IMR-90 (cell line): ENCODE measurements at regions not wholly inside any gene's neighbourhood (a gene's known extent, or its start where the extent isn't known, plus 50 kb on each side); places are given as distances from the start of the nearest gene placed in this dataset.
A peak's percentile ranks its signal among the peaks of the same experiment; 100 is the strongest.

ENCODE experiments used
- ATAC-seq: fragments of 200-7000 bp; cut with Tn5 transposase; 2 replicates; pipeline ENCODE4 v1.9.1; 2020; ENCODE audit warnings: low read depth, mild to moderate bottlenecking, moderate library complexity
- BruUV-seq: library from RNA; stranded (reverse); fragments of 400-500 nt; replicated peaks from 2 replicates; lab custom pipeline; 2021; lab: Mats Ljungman, UMichigan
- CTCF ChIA-PET: fragments of 300-600 bp; formaldehyde crosslinking; extraction: SDS; loops from one replicate; lab custom pipeline; 2021; ENCODE audit warnings: antibody characterized with exemption; lab: Yijun Ruan, JAX
- POLR2A ChIA-PET: fragments of 300-600 bp; sonication (Branson Sonifier 250); formaldehyde crosslinking; loops from one replicate; lab custom pipeline; 2022; ENCODE audit warnings: antibody characterized with exemption; ENCODE audit not compliant: unreplicated experiment; lab: Charles Lee
- DNase-seq: peaks from one replicate; pipeline ENCODE4 v3.0.0; 2013
- H2AFZ ChIP-seq: replicated peaks from 2 replicates; pipeline ENCODE3; 2013; ENCODE audit warnings: low read length, mild to moderate bottlenecking; ENCODE audit not compliant: poor library complexity
- H2AK5ac ChIP-seq: 2 replicates; pipeline ENCODE4 v1.6.1; 2013; ENCODE audit warnings: low read depth, low read length, inconsistent platforms
- H2AK9ac ChIP-seq: replicated peaks from 2 replicates; pipeline ENCODE3; 2013; ENCODE audit warnings: mild to moderate bottlenecking, low read depth, low read length, moderate library complexity; ENCODE audit not compliant: poor library complexity
- H2BK120ac ChIP-seq: 2 replicates; pipeline ENCODE4 v1.6.1; 2013; ENCODE audit warnings: low read depth, low read length, inconsistent platforms
- H2BK15ac ChIP-seq: 3 replicates; pipeline ENCODE4 v1.6.1; 2013; ENCODE audit warnings: low read depth, low read length, inconsistent platforms
- H2BK20ac ChIP-seq: 2 replicates; pipeline ENCODE4 v1.6.1; 2013; ENCODE audit warnings: low read depth, mild to moderate bottlenecking, inconsistent platforms, low read length, moderate library complexity
- H2BK5ac ChIP-seq: 2 replicates; pipeline ENCODE4 v1.6.1; 2013; ENCODE audit warnings: mild to moderate bottlenecking, low read depth, low read length, inconsistent platforms; ENCODE audit not compliant: poor library complexity, severe bottlenecking
- H3K14ac ChIP-seq: replicated peaks from 2 replicates; pipeline ENCODE4 v1.6.1; 2013; ENCODE audit warnings: low read depth, low read length, inconsistent platforms
- H3K18ac ChIP-seq: 2 replicates; pipeline ENCODE4 v1.6.1; 2013; ENCODE audit warnings: low read depth, low read length, control low read depth
- H3K23ac ChIP-seq: 2 replicates; pipeline ENCODE4 v1.6.1; 2013; ENCODE audit warnings: low read depth, low read length, inconsistent platforms
- H3K27ac ChIP-seq: 2 replicates; pipeline ENCODE4 v1.5.1; 2013; ENCODE audit warnings: mild to moderate bottlenecking, control low read depth, low read length; ENCODE audit not compliant: insufficient read depth
- H3K27me3 ChIP-seq: 2 replicates; pipeline ENCODE4 v1.6.1; 2013; ENCODE audit warnings: low read length; ENCODE audit not compliant: control insufficient read depth, insufficient read depth
- H3K36me3 ChIP-seq: 2 replicates; pipeline ENCODE4 v1.6.1; 2013; ENCODE audit warnings: low read length, mixed read lengths; ENCODE audit not compliant: control insufficient read depth, insufficient read depth
- H3K4ac ChIP-seq: 2 replicates; pipeline ENCODE4 v1.6.1; 2013; ENCODE audit warnings: low read depth, low read length, inconsistent platforms
- H3K4me1 ChIP-seq: 2 replicates; pipeline ENCODE4 v1.6.1; 2013; ENCODE audit warnings: low read length, mixed read lengths; ENCODE audit not compliant: control insufficient read depth, insufficient read depth
- H3K4me2 ChIP-seq: 2 replicates; pipeline ENCODE4 v1.6.1; 2013; ENCODE audit warnings: low read depth, mild to moderate bottlenecking, control low read depth, low read length, moderate library complexity
- H3K4me3 ChIP-seq: 2 replicates; pipeline ENCODE4 v1.5.1; 2013; ENCODE audit warnings: low read depth, mild to moderate bottlenecking, control low read depth, low read length, moderate library complexity; ENCODE audit not compliant: insufficient read depth
- H3K56ac ChIP-seq: 2 replicates; pipeline ENCODE4 v1.6.1; 2013; ENCODE audit warnings: low read length, inconsistent platforms; ENCODE audit not compliant: insufficient read depth; ENCODE audit errors: extremely low read depth
- H3K79me1 ChIP-seq, 2 experiments: 2 replicates each; pipeline ENCODE4 v1.6.1; 2013; ENCODE audit warnings: low read length in 2 of 2, inconsistent platforms in 1 of 2, low read depth in 1 of 2
- H3K9ac ChIP-seq: 2 replicates; pipeline ENCODE4 v1.6.1; 2013; ENCODE audit warnings: low read depth, low read length, control low read depth
- H3K9me1 ChIP-seq: 2 replicates; pipeline ENCODE4 v1.6.1; 2013; ENCODE audit warnings: low read length, inconsistent platforms; ENCODE audit not compliant: insufficient read depth
- H3K9me3 ChIP-seq: 2 replicates; pipeline ENCODE4 v1.6.1; 2013; ENCODE audit warnings: low read length; ENCODE audit not compliant: control insufficient read depth, insufficient read depth
- H4K20me1 ChIP-seq: 2 replicates; pipeline ENCODE4 v1.6.1; 2013; ENCODE audit warnings: low read length, inconsistent platforms; ENCODE audit not compliant: insufficient read depth
- H4K5ac ChIP-seq: 2 replicates; pipeline ENCODE4 v1.6.1; 2013; ENCODE audit warnings: mild to moderate bottlenecking, low read depth, low read length, control low read depth
- H4K8ac ChIP-seq, 2 experiments: 2 replicates each; pipeline ENCODE4 v1.6.1; 2013; ENCODE audit warnings: low read depth in 2 of 2, low read length in 2 of 2, control low read depth in 1 of 2, inconsistent platforms in 1 of 2
- H4K91ac ChIP-seq: 2 replicates; pipeline ENCODE4 v1.6.1; 2013; ENCODE audit warnings: low read depth, low read length, inconsistent platforms; ENCODE audit not compliant: insufficient read depth
- BHLHE40 ChIP-seq: fragments of 150-350 bp; IDR thresholded peaks from 2 replicates; pipeline ENCODE4 v1.6.1; 2016; ENCODE audit warnings: mild to moderate bottlenecking, low read depth, low read length
- CEBPB ChIP-seq: IDR thresholded peaks from 2 replicates; pipeline ENCODE4 v1.6.1; 2012; ENCODE audit warnings: low read depth, low read length, improper control_type of control experiment
- CHD1 ChIP-seq: IDR thresholded peaks from 2 replicates; pipeline ENCODE4 v1.6.1; 2012; ENCODE audit warnings: low read depth, low read length, improper control_type of control experiment
- FOS ChIP-seq: fragments of 150-350 bp; IDR thresholded peaks from 2 replicates; pipeline ENCODE4 v1.6.1; 2016; ENCODE audit warnings: low read depth, low read length
- MAFK ChIP-seq: IDR thresholded peaks from 2 replicates; pipeline ENCODE4 v1.6.1; 2012; ENCODE audit warnings: low read depth, low read length, improper control_type of control experiment
- MXI1 ChIP-seq: IDR thresholded peaks from 2 replicates; pipeline ENCODE4 v1.6.1; 2012; ENCODE audit warnings: low read depth, mild to moderate bottlenecking, low read length, moderate library complexity, borderline replicate concordance
- NFE2L2 ChIP-seq: fragments of 150-350 bp; IDR thresholded peaks from 2 replicates; pipeline ENCODE4 v1.6.1; 2016; ENCODE audit warnings: low read depth, mild to moderate bottlenecking, low read length
- POLR2A ChIP-seq: IDR thresholded peaks from 2 replicates; pipeline ENCODE4 v1.6.1; 2012; ENCODE audit warnings: mild to moderate bottlenecking, low read depth, low read length
- RAD21 ChIP-seq: IDR thresholded peaks from 2 replicates; pipeline ENCODE4 v1.6.1; 2012; ENCODE audit warnings: low read length, improper control_type of control experiment
- RCOR1 ChIP-seq: IDR thresholded peaks from 2 replicates; pipeline ENCODE4 v1.6.1; 2012; ENCODE audit warnings: mild to moderate bottlenecking, low read length, improper control_type of control experiment; ENCODE audit not compliant: insufficient replicate concordance
- RFX5 ChIP-seq: IDR thresholded peaks from 2 replicates; pipeline ENCODE4 v1.8.0; 2012; ENCODE audit warnings: low read depth, mild to moderate bottlenecking, low read length, moderate library complexity
- SMC3 ChIP-seq: fragments of 150-350 bp; IDR thresholded peaks from 2 replicates; pipeline ENCODE4 v1.6.1; 2016; ENCODE audit warnings: low read depth, mild to moderate bottlenecking, antibody characterized with exemption, low read length, moderate library complexity
- WGBS, 2 experiments: methylation state at CpG; one replicate each; pipeline versions ENCODE4 v1.1.5 to v1.1.7; 2013; ENCODE audit warnings: missing lambda C conversion rate in 2 of 2; ENCODE audit not compliant: insufficient read length in 1 of 2; ENCODE audit errors: extremely low coverage in 2 of 2; 5-methylcytosine and 5-hydroxymethylcytosine counted together
- dilution Hi-C: fragments of 300-500 bp; cut with HindIII; formaldehyde crosslinking; loops from one replicate; pipeline ENCODE4 v1.14.3; 2018; ENCODE audit warnings: low sequenced_read_pairs; ENCODE audit not compliant: unreplicated experiment
- in situ Hi-C: fragments of 300-500 bp; cut with MboI; formaldehyde crosslinking; loops from 3 replicates; pipeline ENCODE4 v1.14.3; 2019; ENCODE audit warnings: low sequenced_read_pairs, inconsistent platforms, mixed read lengths
- intact Hi-C: fragments of 100-400 bp; cut with micrococcal nuclease; formaldehyde crosslinking; loops from 2 replicates; pipeline ENCODE4 v1.10.0; 2022
- TF ChIP-seq, protein P1 (sequence below): conservative IDR thresholded peaks from 2 replicates; pipeline ENCODE4 v1.5.1; 2012; ENCODE audit warnings: mild to moderate bottlenecking, low read depth, low read length, improper control_type of control experiment
- TF ChIP-seq, protein P2 (sequence below): fragments of 150-350 bp; IDR thresholded peaks from 2 replicates; pipeline ENCODE4 v1.6.1; 2017; ENCODE audit warnings: mild to moderate bottlenecking, antibody characterized with exemption, low read length, low read depth
- TF ChIP-seq, protein P3 (sequence below): fragments of 150-350 bp; IDR thresholded peaks from 2 replicates; pipeline ENCODE4 v1.6.1; 2016; ENCODE audit warnings: low read depth, mild to moderate bottlenecking, low read length, moderate library complexity, borderline replicate concordance

DNA sequence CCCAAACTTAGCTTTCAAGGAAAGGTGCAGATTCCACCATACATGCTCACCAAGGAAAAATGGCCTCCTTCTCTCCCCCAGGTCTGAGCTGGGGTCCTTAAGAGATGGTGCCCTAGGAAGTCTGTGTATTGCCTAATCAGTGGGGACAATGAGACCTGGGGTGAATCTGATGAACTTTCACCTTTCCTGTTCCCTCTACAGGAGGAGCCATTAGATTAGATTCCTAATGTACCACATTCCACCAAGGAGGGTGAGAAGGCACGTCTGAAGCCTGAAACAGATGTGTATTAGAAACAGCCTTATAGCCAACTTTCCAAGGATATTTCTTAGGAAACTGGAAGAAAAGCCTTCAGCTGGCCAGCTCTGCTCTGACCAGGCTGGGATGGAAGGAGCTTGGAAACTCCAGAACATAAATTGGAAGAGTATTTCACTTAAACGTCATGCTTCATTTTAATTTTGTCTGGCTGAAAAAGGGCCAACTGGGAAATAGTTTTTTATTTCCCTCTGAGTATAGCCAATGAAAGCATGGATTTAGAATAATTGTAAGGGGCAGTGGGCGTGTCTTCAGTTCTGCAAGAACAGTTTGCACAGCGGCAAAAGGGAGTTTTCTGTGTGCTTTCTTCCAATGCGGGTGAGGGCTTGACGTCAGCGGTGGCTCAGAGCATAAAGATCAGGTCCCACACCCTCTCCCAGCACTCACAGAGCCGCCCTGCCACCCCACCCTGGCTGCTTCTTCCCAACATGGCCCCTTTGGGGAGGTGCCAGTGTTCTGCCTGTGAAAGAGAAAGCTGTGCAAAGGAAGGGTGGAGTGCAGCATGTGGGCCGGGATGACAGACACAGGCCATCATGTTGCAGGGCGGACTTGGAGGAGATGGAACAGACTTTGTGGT lies 210.9 kb downstream of the ESM1 start:
- peak overlapping the region; percentile 71 for H2AFZ ChIP-seq
- BruUV-seq = no TSS peak
- peak overlapping the region; percentile 14; the same call in 1 of the 2 replicates for H2AK5ac ChIP-seq
- H3K27ac ChIP-seq = no peak overlapping the region
- no peak overlapping the region for H3K23ac ChIP-seq
- 0 out of 2 replicates have a peak overlapping the region, but pooled peaks have one; percentile 21 for H2BK20ac ChIP-seq
- 73% methylated on average over 3 of the region's 10 CpGs; no CpG with 5 or more reads in 1 of the 2 experiments for WGBS, 2 experiments
- H3K9me1 ChIP-seq = no peaks in the 10 kb centered on the region
- no peak overlapping the region for H3K18ac ChIP-seq
- in situ Hi-C loops (no loop called here), dilution Hi-C loops (no loop called here), intact Hi-C loops (no loop called here)
- no peak overlapping the region for H2AK9ac ChIP-seq
- 0 out of 2 replicates have a peak overlapping the region, but pooled peaks have one; percentile 1 for H4K91ac ChIP-seq
- ChIA-PET POLR2A (no interaction called here), CTCF (no interaction called here)
- H3K36me3 ChIP-seq = no peaks in the 10 kb centered on the region
- H3K9me3 ChIP-seq = no peaks in the 10 kb centered on the region
- H3K4ac ChIP-seq = no peak overlapping the region
- H2BK120ac ChIP-seq = no peak overlapping the region; the same call in 1 of the 2 replicates
- H4K20me1 ChIP-seq = no peaks in the 10 kb centered on the region
- no peak overlapping the region for H3K4me3 ChIP-seq
- no peak overlapping the region for H3K56ac ChIP-seq
- no peak overlapping the region for H3K4me2 ChIP-seq
- H2BK15ac ChIP-seq = 0 out of 3 replicates have a peak overlapping the region, but pooled peaks have one; percentile 36
- peaks cover 5% of the 10 kb centered on the region for H3K4me1 ChIP-seq
- no peak overlapping the region for H4K8ac ChIP-seq
- no peak overlapping the region for H4K5ac ChIP-seq
- DNase-seq (no peak), ATAC-seq (no peak)
- no peak overlapping the region for H3K14ac ChIP-seq
- H2BK5ac ChIP-seq = no peak overlapping the region
- no peaks in the 10 kb centered on the region for H3K27me3 ChIP-seq
- no peak overlapping the region for H3K9ac ChIP-seq
- no peaks in the 10 kb centered on the region for H3K79me1 ChIP-seq
- TF ChIP-seq, protein P1, sequence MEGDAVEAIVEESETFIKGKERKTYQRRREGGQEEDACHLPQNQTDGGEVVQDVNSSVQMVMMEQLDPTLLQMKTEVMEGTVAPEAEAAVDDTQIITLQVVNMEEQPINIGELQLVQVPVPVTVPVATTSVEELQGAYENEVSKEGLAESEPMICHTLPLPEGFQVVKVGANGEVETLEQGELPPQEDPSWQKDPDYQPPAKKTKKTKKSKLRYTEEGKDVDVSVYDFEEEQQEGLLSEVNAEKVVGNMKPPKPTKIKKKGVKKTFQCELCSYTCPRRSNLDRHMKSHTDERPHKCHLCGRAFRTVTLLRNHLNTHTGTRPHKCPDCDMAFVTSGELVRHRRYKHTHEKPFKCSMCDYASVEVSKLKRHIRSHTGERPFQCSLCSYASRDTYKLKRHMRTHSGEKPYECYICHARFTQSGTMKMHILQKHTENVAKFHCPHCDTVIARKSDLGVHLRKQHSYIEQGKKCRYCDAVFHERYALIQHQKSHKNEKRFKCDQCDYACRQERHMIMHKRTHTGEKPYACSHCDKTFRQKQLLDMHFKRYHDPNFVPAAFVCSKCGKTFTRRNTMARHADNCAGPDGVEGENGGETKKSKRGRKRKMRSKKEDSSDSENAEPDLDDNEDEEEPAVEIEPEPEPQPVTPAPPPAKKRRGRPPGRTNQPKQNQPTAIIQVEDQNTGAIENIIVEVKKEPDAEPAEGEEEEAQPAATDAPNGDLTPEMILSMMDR = no peak
- TF ChIP-seq CHD1 (no peak), BHLHE40 (no peak), RCOR1 (no peak), RFX5 (no peak), RAD21 (no peak), SMC3 (no peak), MAFK (no peak), MXI1 (no peak), FOS (no peak), POLR2A (no peak), NFE2L2 (no peak), CEBPB (no peak)
- TF ChIP-seq, protein P2, sequence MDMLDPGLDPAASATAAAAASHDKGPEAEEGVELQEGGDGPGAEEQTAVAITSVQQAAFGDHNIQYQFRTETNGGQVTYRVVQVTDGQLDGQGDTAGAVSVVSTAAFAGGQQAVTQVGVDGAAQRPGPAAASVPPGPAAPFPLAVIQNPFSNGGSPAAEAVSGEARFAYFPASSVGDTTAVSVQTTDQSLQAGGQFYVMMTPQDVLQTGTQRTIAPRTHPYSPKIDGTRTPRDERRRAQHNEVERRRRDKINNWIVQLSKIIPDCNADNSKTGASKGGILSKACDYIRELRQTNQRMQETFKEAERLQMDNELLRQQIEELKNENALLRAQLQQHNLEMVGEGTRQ = no peak
- TF ChIP-seq, protein P3, sequence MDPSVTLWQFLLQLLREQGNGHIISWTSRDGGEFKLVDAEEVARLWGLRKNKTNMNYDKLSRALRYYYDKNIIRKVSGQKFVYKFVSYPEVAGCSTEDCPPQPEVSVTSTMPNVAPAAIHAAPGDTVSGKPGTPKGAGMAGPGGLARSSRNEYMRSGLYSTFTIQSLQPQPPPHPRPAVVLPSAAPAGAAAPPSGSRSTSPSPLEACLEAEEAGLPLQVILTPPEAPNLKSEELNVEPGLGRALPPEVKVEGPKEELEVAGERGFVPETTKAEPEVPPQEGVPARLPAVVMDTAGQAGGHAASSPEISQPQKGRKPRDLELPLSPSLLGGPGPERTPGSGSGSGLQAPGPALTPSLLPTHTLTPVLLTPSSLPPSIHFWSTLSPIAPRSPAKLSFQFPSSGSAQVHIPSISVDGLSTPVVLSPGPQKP = no peak
